IPS DF 19.7 (cell line): ENCODE measurements at regions not wholly inside any gene's neighbourhood (a gene's known extent, or its start where the extent isn't known, plus 50 kb on each side); places are given as distances from the start of the nearest gene placed in this dataset.

Source experiments
- DNase-seq: peaks from one replicate; pipeline ENCODE4 v3.0.0-alpha.2; 2013; ENCODE audit warnings: low read depth, low spot score

GRCh38 chr10:128556182-128557110, 430.2 kb upstream of the MKI67 start:
- DNase-seq, result no peak

DNA sequence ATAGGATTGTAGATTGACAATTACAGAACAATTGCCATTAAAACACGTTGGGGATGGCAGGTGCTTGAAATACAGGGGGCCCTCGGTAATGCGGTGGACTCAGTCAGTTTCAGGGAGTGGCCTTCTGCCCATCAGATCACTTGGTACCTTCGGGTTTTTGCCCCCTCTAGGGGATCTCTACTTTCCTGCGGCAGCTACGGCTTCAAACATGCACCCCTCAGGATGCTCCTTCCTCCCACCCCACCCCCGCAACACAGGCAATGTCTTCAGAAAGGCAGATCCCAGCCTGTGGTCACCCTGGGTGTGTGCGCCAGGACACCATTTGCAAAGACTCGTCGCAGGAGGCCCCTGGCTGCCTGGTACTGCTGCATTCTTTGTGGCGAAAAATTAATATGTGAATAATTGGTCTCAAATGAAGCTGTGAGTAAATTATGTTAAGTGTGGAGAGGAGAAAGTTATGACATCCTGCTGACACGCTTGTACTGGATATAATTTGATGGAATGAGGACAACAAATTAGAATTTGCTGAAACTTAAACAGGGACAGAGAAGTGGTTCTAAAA, 431.0 kb upstream of the MKI67 start:
- no peak for DNase-seq

GRCh38 chr10:128560406-128560805, 434.2 kb upstream of the MKI67 start:
- DNase-seq, result no peak

DNA sequence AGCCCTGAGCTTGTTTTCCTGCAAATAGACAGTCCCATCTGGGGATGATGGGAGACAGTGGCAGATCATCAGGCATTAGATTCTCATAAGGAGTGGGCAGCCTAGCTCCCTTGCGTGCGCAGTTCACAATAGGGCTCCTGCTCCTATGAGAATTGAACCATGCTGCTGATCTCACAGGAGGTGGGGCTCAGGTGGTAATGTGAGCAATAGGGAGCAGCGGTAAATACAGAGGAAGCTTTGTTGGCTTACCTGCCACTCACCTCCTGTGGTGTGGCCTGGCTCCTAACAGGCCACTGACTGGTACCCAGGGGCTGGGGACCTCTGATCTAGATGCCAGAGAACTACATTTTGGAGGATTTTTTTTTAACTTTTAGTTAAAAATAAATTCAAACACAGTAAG, 434.8 kb upstream of the MKI67 start:
- DNase-seq, result no peak

- no peak for DNase-seq
Measured at GRCh38 chr10:128563387-128563786, 437.2 kb upstream of the MKI67 start.

- DNase-seq, result no peak
Measured at GRCh38 chr10:128563904-128564303, 437.7 kb upstream of the MKI67 start.

DNA sequence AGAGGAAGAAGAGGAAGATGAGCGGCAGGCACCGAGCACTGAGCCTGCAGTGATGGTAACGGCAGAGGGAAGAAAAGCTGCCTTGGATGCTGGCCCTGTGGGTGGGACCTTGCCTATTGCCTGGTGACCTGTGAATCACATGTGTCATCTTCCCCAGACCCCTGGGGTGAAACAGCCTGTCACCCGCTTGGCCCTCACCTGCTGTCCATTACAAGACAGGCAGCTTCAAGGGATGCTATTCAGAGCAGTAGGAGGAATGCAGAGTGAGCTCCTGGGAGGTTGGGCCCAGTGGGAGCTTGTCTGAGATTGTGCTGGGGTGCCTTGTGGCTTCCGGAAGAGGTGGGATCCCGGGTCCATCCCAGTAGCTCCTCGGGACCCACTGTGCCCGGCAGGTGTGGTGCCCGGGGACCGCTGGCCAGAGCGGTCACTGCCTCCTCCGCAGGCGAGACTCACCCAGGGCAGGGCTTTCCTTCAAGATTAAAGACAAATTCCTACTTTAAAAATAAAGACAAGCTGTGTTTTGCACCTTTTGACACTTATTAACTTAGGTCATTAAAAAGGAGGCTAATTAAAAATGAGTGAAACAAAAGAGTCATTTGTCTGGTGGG, 440.2 kb upstream of the MKI67 start:
- DNase-seq, result no peak

- no peak for DNase-seq
Measured at GRCh38 chr10:128567551-128567950, 441.3 kb upstream of the MKI67 start.

DNA sequence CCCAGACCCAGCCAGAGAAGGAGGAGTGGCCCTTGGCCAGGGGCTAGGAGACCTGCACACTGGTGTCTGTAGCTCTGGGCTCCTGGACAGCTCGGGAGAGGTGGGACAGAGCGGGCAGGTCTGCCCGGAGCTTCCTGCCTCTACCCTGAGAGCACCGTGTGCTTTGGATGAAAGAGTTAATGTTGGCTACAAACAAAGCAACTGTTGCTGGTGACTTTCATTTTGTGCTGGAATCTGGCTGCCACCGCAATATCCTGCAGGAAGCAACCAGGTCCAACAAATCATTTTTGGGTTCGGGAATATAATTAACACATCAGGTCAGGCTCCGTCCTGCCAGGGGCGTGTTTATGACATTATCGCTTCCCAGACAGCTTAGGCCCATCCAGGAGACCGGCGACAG, 441.8 kb upstream of the MKI67 start:
- DNase-seq, result no peak

- no peak for DNase-seq
Measured at GRCh38 chr10:128568491-128568890, 442.3 kb upstream of the MKI67 start.

- no peak for DNase-seq
Measured at GRCh38 chr10:128568990-128569945, 443.0 kb upstream of the MKI67 start.

- no peak for DNase-seq
Measured at GRCh38 chr10:128570319-128570995, 444.2 kb upstream of the MKI67 start.

GRCh38 chr10:128571071-128571470, 444.8 kb upstream of the MKI67 start:
- no peak for DNase-seq

- no peak for DNase-seq
Measured at GRCh38 chr10:128571745-128572144, 445.5 kb upstream of the MKI67 start.

- no peak for DNase-seq
Measured at GRCh38 chr10:128572696-128573095, 446.5 kb upstream of the MKI67 start.

GRCh38 chr10:128573281-128573845, 447.1 kb upstream of the MKI67 start:
- DNase-seq, result no peak

GRCh38 chr10:128573986-128574385, 447.8 kb upstream of the MKI67 start:
- no peak for DNase-seq

GRCh38 chr10:128574581-128575210, 448.5 kb upstream of the MKI67 start:
- no peak for DNase-seq

DNA sequence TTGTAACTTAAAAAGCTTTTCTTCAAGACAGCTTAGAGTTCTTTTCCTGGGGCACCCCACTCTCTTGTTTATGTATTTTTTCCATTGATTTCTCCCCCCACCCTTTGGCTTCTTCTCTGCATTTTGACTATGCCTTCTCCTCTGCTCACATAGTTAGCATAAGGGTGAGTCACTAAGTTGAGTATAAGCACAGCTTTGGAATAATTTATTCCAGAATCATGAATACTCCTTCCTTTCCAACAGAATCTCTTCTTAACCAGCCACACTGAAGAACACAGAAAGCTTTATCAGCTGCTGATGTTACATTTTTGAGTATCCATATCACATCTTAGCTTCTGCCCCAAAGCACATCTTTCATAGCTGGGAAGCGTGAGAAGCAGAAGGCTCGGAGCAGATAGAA, 449.5 kb upstream of the MKI67 start:
- DNase-seq, result no peak

GRCh38 chr10:128576336-128576735, 450.1 kb upstream of the MKI67 start:
- no peak for DNase-seq
